ENCODE measurements at regions not wholly inside any gene's neighbourhood (a gene's known extent, or its start where the extent isn't known, plus 50 kb on each side); places are given as distances from the start of the nearest gene placed in this dataset.

DNA sequence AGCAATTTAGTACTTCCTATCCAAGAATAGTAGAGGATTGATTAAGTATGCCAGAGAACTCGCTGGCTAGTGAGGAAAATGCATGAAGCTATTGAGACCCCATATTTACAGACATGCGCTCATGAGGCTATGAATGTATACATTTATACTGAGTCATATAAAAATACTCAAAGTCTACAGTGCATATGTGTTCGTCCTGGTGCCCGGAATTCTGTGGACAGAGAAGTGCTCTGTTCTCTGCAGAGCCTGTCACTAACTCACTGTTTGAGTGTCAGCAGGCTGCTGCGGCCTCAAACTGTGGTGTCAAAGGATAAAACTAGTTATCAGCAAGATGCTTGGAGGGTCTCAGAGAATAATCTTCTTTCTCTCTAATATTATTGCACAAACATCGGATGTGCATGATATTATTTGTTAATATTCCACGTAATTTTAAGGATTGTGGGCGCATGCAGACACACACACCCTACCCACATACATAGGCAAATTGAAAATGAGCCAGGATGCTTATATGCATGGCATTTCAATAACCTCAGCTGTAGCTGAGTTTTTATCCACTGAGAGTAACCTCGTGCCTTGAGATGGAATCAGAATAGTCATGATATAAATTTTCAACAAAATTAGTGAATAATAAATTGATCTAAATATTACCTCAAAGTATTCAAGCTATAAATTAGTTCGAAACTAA lies 50.0 kb upstream of the TSC22D2 start:
- 79 to 85% (median 83%) methylated on average over 10 of the region's 10 CpGs for WGBS, 3 donors
- Histone ChIP-seq H3K27ac (no peak overlapping the region), H3K4me3 (no peak overlapping the region), H3K4me1 (no peaks in the 10 kb centered on the region), H3K36me3 (ENCODE audit: insufficient read depth in 1 of 2, low read depth in 1 of 2) (no peaks in the 10 kb centered on the region), H3K27me3 (ENCODE audit: insufficient read depth in 3 of 3, low read length in 2 of 3) (no peaks in the 10 kb centered on the region), H3K9me3 (no peaks in the 10 kb centered on the region)
- DNase-seq (no peak), ATAC-seq (no peak)
- TF ChIP-seq CTCF (IDR thresholded peaks at IDR 0.05) = no peak
- intact Hi-C loops (cut with DNase I) = no loop called here

GRCh38 chr3:150357140-150357539 lies 51.0 kb upstream of the TSC22D2 start:
- intact Hi-C loops (cut with DNase I) = no loop called here
- TF ChIP-seq CTCF (IDR thresholded peaks at IDR 0.05) = no peak
- H3K9me3 ChIP-seq = no peaks in the 10 kb centered on the region
- H3K4me1 ChIP-seq = no peaks in the 10 kb centered on the region
- no peak overlapping the region for H3K4me3 ChIP-seq
- DNase-seq (no peak), ATAC-seq (no peak)
- 77 to 82% (median 82%) methylated on average over 1 of the region's 1 CpG for WGBS, 3 donors
- H3K27ac ChIP-seq = no peak overlapping the region
- H3K36me3 ChIP-seq (ENCODE audit: insufficient read depth in 1 of 2, low read depth in 1 of 2) = no peaks in the 10 kb centered on the region
- no peaks in the 10 kb centered on the region for H3K27me3 ChIP-seq (ENCODE audit: insufficient read depth in 3 of 3, low read length in 2 of 3)

- H3K27me3 ChIP-seq (ENCODE audit: insufficient read depth in 3 of 3, low read length in 2 of 3) = no peaks in the 10 kb centered on the region
- H3K9me3 ChIP-seq = no peaks in the 10 kb centered on the region
- H3K4me1 ChIP-seq = peaks cover 3% of the 10 kb centered on the region
- TF ChIP-seq CTCF (IDR thresholded peaks at IDR 0.05) = no peak
- intact Hi-C loops (cut with DNase I) = no loop called here
- H3K27ac ChIP-seq = no peak overlapping the region
- no peak overlapping the region for H3K4me3 ChIP-seq
- WGBS, 3 donors = 67 to 75% (median 70%) methylated on average over 1 of the region's 1 CpG
- no peaks in the 10 kb centered on the region for H3K36me3 ChIP-seq (ENCODE audit: insufficient read depth in 1 of 2, low read depth in 1 of 2)
- no peak for DNase-seq
- ATAC-seq = no peak
Observed at GRCh38 chr3:150355574-150355973, 52.5 kb upstream of the TSC22D2 start.

- intact Hi-C loops (cut with DNase I) = loop anchor here in 1 of 2 donors (5.0 kb wide), 1 partner anchor 54 kb away; the partner anchor contains the start of gene TSC22D2
- 87 to 98% (median 96%) methylated on average over 4 of the region's 4 CpGs for WGBS, 3 donors
- no peak for ATAC-seq
Observed at GRCh38 chr3:150352931-150353330, 55.2 kb upstream of the TSC22D2 start.

More at GRCh38 chr3:150352931-150353330, 55.2 kb upstream of the TSC22D2 start:
- Histone ChIP-seq H3K27me3 (ENCODE audit: insufficient read depth in 3 of 3, low read length in 2 of 3) (no peaks in the 10 kb centered on the region), H3K36me3 (ENCODE audit: insufficient read depth in 1 of 2, low read depth in 1 of 2) (no peaks in the 10 kb centered on the region), H3K4me1 (peaks cover 24% of the 10 kb centered on the region), H3K4me3 (no peak overlapping the region), H3K27ac (no peak overlapping the region), H3K9me3 (no peaks in the 10 kb centered on the region)
- no peak for TF ChIP-seq CTCF (IDR thresholded peaks at IDR 0.05)
- no peak for DNase-seq

Measured in psoas muscle (tissue), 7 donors.